ENCODE measurements at regions not wholly inside any gene's neighbourhood (a gene's known extent, or its start where the extent isn't known, plus 50 kb on each side); places are given as distances from the start of the nearest gene placed in this dataset.

DNA sequence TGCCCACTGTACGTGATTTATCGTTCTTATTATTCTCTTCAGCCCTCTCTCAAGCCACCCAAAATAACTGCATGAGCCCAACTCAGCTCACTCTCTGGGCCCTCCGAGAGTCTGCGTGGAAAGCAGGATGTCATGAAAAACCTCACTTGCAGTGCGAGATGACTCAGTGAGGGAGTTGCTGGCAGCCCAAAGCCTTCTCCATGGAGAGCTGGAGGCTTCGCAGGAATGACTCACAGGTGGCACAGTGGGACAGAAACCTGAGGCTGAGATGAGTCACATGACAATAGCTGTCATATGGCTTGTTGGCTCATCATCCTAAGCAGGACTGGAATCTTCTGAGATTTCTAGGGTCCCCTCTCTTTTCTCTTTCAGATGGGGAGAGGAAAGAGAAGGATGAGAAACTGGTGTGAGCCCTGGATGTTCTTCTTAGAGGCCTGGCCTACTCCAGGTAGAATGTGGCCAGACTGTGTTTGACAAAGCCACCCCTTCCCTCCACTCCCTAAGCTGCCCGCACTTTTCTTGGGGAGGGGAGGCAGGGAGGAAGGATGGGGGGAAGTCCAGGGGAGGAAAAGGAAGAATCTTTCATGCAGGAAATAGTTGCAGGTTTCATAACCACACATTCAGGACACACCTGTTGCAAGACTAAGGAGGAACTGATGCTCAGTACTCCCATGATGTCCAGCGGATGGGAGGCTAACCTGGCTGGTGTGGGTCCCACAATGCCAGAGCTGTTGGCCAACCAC, 160.6 kb upstream of the RPL38 start:
- DNase-seq (ENCODE audit: low read depth in 1 of 2, low spot score in 1 of 2), result peak in 1 of 2 donors; percentile 27

- DNase-seq (ENCODE audit: low read depth in 1 of 2, low spot score in 1 of 2), result no peak
Observed at GRCh38 chr17:74043976-74044375, 159.5 kb upstream of the RPL38 start.

DNA sequence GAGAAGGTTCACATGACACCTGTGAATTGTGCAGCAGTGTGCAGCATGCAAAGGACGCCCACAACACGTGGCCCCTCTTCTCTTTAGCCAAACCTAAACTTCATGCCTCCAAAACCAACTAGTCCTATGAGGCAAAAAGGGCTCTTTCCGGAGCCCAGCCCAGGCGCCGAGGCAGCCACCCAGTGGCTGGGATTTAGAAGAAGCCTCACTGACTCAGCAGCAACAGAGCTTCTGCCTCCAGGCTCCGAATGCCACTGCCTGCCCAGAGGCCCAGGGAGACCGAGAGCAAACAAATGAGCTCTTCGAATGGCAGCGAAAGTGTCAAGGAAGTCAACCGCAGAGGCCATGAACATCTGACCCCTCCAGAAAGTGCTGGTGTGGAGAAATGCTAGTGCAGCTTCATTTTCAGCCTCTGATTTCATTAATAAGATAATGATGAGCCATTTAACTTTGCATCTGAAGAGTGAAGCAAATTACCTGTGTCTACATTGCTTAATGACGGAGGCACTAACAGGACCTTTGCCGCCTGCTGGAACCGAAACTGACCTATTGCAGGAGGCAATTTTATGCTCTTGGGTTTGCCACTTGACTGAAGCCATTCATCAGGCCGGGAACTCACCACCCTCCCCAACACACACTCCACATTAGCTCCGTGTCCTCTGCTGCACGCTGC, 157.7 kb upstream of the RPL38 start:
- DNase-seq (ENCODE audit: low read depth in 1 of 2, low spot score in 1 of 2), result no peak

DNA sequence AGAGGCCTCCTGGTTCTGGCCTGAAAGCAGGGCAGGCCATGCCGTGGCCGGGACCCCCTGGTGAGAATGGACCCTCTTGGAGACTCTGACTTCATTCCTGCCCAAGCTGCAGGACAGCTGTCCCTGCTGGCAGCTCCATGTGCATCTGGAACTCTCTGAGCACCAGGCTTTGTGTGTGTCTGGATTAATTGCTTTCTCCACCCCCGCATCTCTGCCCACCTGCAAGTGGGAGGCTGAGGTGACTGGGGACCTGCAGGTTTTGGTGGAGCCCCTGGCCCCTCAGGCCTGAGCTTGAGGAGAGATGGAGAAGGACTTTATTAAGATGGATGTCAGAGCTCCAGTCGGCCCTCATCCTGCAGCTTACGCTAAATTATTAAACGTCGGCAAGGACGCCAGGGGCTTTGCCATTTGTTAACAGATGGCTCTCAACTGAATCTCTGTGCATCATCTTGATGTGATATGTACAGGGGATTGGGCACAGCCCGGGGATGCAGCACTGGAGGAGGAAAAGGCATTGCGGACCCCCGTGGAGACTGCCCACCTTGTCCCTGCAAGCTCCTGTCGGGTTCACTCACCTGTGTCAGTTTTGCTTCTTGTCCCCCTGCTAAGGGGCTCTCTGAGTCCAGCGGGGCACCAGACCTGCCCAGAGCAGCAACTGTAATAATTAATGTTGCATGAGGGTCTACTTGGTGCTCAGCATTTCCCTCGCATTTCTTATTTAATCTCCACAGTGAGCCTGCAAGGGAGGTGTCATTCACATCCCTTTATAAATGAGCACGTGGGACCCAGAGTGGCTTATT, 154.1 kb upstream of the RPL38 start:
- no peak for DNase-seq (ENCODE audit: low read depth in 1 of 2, low spot score in 1 of 2)

GRCh38 chr17:74049967-74050458, 153.5 kb upstream of the RPL38 start:
- no peak for DNase-seq (ENCODE audit: low read depth in 1 of 2, low spot score in 1 of 2)

GRCh38 chr17:74051348-74051747, 152.1 kb upstream of the RPL38 start:
- no peak for DNase-seq (ENCODE audit: low read depth in 1 of 2, low spot score in 1 of 2)

DNA sequence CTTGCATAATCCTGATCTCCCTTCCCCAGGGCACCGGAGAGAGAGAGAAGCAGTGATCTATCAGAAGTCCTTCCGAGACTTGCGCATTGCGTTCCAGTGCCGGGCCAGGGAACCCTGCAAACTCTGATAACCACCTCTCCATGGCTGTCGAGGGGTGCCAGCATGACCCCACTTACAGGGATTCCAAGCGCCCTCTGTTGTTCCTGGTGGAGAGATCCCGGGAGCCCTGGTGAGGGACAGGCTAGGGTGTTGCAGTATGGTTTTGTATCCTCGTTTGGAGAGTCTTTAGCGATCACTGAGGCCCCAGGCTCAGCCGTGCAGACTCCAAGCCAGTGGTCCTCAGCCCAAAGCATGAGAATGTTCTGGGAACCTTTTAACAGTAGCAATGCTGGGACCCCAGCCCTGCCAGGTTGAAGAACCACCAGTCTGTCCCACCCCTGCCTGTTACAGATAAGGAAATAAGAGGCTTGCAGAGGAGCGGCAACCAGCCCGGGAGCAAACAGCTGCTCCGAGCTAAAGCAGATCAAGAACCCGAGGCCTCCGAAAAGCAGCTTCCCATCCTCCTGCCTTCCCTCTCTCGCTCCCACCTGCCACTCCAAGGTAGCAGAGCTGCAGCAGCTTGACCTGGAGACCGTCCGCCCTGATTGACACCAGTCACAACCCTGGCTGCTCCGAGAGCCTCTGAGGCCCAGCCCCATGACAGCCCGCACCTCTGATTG, 150.3 kb upstream of the RPL38 start:
- no peak for DNase-seq (ENCODE audit: low read depth in 1 of 2, low spot score in 1 of 2)

- DNase-seq (ENCODE audit: low read depth in 1 of 2, low spot score in 1 of 2), result no peak
Observed at GRCh38 chr17:74053712-74054078, 149.8 kb upstream of the RPL38 start.

DNA sequence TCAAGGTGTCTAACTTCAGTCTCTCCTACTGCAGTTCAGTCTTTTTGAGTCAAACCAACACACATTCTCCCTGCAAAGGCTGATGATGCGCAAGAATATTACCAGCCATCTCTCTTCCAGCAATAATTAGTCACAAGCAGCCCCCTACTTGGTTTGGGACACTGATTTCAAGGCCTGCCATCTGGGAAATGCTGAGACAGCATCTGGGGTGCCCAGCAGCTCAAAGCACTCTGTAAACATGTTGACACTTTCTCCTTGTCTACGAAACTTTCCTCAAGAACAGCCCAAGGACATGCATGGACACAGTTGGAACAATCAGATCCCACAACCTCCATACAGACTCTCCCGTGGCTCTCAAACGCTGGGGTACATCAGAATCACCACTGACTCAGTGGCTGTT, 149.2 kb upstream of the RPL38 start:
- DNase-seq (ENCODE audit: low read depth in 1 of 2, low spot score in 1 of 2), result no peak

DNA sequence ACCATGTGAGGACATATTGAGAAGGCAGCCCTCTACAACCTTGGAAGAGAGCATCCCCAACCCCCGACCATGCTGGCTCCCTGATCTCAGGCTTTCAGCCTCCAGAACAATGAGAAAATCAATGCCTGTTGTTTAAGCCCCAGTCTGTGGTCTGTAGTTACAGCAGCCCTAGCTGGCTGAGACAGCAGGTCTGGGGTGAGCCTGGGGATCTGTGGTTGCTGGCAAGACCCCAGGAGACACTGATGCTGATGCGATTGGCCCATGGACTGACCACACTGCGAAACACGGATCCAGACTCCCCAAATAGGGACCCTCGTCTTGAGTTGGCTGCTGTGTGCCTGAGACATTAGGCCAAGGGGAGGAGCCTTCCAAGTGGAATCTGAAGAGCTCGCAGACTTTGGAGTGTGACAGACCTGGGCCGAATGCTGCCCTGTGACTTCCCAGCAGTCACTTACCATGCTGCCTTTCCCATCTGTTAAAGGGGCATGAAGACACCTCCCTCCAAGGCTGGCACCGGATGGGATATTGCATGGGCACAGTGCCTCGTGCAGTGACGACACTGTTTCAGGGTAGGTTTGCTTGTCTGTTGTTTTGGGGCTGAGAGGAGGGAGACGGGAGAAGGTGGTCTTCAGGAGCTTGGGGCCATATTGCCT, 147.8 kb upstream of the RPL38 start:
- no peak for DNase-seq (ENCODE audit: low read depth in 1 of 2, low spot score in 1 of 2)

- DNase-seq (ENCODE audit: low read depth in 1 of 2, low spot score in 1 of 2), result no peak
Observed at GRCh38 chr17:74059479-74060240, 143.8 kb upstream of the RPL38 start.

- DNase-seq (ENCODE audit: low read depth in 1 of 2, low spot score in 1 of 2), result no peak
Observed at GRCh38 chr17:74061758-74062157, 141.7 kb upstream of the RPL38 start.

DNA sequence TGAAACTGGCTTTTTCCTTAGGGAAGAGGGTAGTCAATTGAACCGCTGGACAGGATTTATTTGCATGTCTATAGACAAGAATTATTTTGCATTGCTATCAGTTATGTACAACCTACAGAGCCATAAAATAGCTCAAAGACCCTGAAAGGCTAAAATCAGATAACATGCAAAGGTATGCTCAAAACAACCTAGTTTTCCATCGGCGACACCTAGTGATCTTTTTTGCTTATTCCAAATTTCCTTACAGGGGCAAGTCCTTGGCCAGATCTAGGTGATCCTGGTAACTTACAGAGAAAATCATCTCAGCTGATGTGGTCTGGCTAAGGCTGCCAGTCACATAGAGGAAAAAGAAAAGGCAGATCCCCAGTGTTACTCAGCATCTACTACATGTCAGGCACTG, 141.2 kb upstream of the RPL38 start:
- no peak for DNase-seq (ENCODE audit: low read depth in 1 of 2, low spot score in 1 of 2)

GRCh38 chr17:74063439-74063838, 140.0 kb upstream of the RPL38 start:
- no peak for DNase-seq (ENCODE audit: low read depth in 1 of 2, low spot score in 1 of 2)

- no peak for DNase-seq (ENCODE audit: low read depth in 1 of 2, low spot score in 1 of 2)
Observed at GRCh38 chr17:74070374-74070773, 133.1 kb upstream of the RPL38 start.

DNA sequence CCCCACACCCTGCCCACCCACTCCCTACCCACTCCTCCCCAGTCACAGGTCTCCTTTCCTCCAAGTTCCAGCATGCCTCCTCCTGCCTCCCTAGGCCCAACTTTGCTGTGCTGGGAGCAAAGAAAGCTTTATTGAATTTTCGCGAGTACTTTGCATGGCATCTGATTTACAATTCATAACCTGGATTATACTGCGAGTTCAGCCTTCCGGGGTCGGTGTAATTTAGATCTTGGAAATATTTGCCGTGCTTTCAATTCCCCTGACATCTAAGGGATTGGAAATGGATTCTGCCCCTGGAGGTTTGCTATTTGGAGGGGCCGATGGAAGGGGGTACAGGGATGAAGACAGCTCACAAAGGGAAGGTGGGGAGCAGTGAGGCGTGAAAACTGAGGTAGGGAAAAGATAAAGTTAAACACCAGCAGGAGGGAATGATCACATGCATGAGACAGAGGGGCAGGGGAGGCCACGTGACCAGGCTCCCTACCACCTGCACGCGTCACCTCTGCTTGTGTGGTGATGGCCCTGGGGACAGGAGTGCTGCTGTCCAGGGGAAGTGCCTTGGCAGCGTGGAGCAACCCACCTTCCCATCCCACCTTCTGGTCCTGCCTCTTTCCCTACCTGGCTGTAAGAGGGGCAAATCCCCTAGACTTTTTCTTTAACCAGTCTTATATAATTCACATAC, 132.3 kb upstream of the RPL38 start:
- no peak for DNase-seq (ENCODE audit: low read depth in 1 of 2, low spot score in 1 of 2)

GRCh38 chr17:74072340-74072739, 131.1 kb upstream of the RPL38 start:
- no peak for DNase-seq (ENCODE audit: low read depth in 1 of 2, low spot score in 1 of 2)

DNA sequence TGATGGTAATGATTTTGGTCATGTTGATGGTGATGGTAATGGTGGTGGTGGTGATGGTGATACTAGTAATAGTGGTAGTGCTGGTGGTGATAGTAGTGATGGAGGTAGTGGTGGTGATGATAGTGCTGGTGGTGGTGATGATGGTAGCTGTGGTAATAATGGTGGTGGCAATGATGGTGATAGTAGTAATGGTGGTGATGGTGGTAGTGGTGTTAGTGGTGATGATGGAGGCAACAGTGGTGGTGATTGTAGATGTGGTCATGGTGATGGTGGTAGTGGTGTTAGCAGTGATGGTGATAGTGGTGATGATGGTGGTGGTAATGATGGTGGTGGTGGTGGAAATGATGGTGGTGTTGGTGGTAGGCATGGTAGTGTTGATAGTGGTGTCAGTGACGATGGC, 127.0 kb upstream of the RPL38 start:
- no peak for DNase-seq (ENCODE audit: low read depth in 1 of 2, low spot score in 1 of 2)

GRCh38 chr17:74077231-74077630, 126.2 kb upstream of the RPL38 start:
- no peak for DNase-seq (ENCODE audit: low read depth in 1 of 2, low spot score in 1 of 2)

All from activated CD4-positive, alpha-beta T cell treated with anti-CD3 and anti-CD28 coated beads, Interleukin-2, amount 50 U/mL, for 24 hours (primary cell).